ENCODE measurements at regions not wholly inside any gene's neighbourhood (a gene's known extent, or its start where the extent isn't known, plus 50 kb on each side); places are given as distances from the start of the nearest gene placed in this dataset.
"Not testable (repeated sequence)": the region's sequence is repeated elsewhere in the genome, so short reads cannot be mapped to it uniquely, and the experiment has no call there.

- not testable (repeated sequence) for DNase-seq
Measured at GRCh38 chr20:4462801-4463200, 213.7 kb upstream of the ADRA1D start.

GRCh38 chr20:4459081-4459480, 210.0 kb upstream of the ADRA1D start:
- DNase-seq: no peak

- DNase-seq: no peak
Measured at GRCh38 chr20:4457566-4458543, 208.8 kb upstream of the ADRA1D start.

- DNase-seq: no peak
Measured at GRCh38 chr20:4455996-4456395, 206.9 kb upstream of the ADRA1D start.

- DNase-seq: no peak
Measured at GRCh38 chr20:4455301-4455701, 206.2 kb upstream of the ADRA1D start.

GRCh38 chr20:4454111-4454510, 205.0 kb upstream of the ADRA1D start:
- no peak for DNase-seq

- no peak for DNase-seq
Measured at GRCh38 chr20:4453359-4453758, 204.3 kb upstream of the ADRA1D start.

GRCh38 chr20:4451487-4452081, 202.5 kb upstream of the ADRA1D start:
- DNase-seq: no peak

GRCh38 chr20:4449957-4450715, 201.0 kb upstream of the ADRA1D start:
- no peak for DNase-seq

- DNase-seq: no peak
Measured at GRCh38 chr20:4445784-4446183, 196.7 kb upstream of the ADRA1D start.

- no peak for DNase-seq
Measured at GRCh38 chr20:4445331-4445730, 196.2 kb upstream of the ADRA1D start.

GRCh38 chr20:4444404-4444803, 195.3 kb upstream of the ADRA1D start:
- DNase-seq: no peak

GRCh38 chr20:4443016-4443415, 193.9 kb upstream of the ADRA1D start:
- no peak for DNase-seq

- no peak for DNase-seq
Measured at GRCh38 chr20:4441871-4442270, 192.8 kb upstream of the ADRA1D start.

- DNase-seq: no peak
Measured at GRCh38 chr20:4441191-4441590, 192.1 kb upstream of the ADRA1D start.

- no peak for DNase-seq
Measured at GRCh38 chr20:4439461-4439860, 190.4 kb upstream of the ADRA1D start.

- DNase-seq: no peak
Measured at GRCh38 chr20:4437131-4437530, 188.0 kb upstream of the ADRA1D start.

- DNase-seq: no peak
Measured at GRCh38 chr20:4435671-4436455, 186.8 kb upstream of the ADRA1D start.

- no peak for DNase-seq
Measured at GRCh38 chr20:4435225-4435624, 186.1 kb upstream of the ADRA1D start.

GRCh38 chr20:4434681-4435080, 185.6 kb upstream of the ADRA1D start:
- DNase-seq: no peak

- no peak for DNase-seq
Measured at GRCh38 chr20:4431446-4431845, 182.4 kb upstream of the ADRA1D start.

- DNase-seq: not testable (repeated sequence)
Measured at GRCh38 chr20:4430826-4431225, 181.7 kb upstream of the ADRA1D start.
